Transverse colon (tissue), 3 donors: ENCODE measurements at regions not wholly inside any gene's neighbourhood (a gene's known extent, or its start where the extent isn't known, plus 50 kb on each side); places are given as distances from the start of the nearest gene placed in this dataset.

Experiments used
- CTCF ChIP-seq, 5 experiments: fragments of 200-600 bp in 3 of 5; fragments of 450-650 bp in 2 of 5; sonication (generic) in 3 of 5; IDR thresholded peaks; 1 replicate in 2 of 5; 2 replicates in 3 of 5; pipeline ENCODE4 v1.5.1; 2016 to 2017; ENCODE audit warnings: antibody characterized with exemption in 5 of 5, inconsistent platforms in 3 of 5, mild to moderate bottlenecking in 2 of 5, moderate library complexity in 1 of 5
- EP300 ChIP-seq: sonication (generic); formaldehyde crosslinking; IDR thresholded peaks from one replicate; pipeline ENCODE4 v1.6.1; 2017; ENCODE audit warnings: antibody characterized with exemption, low read depth
- POLR2A ChIP-seq: fragments of 450-650 bp; IDR thresholded peaks from one replicate; pipeline ENCODE4 v1.6.1; 2016; ENCODE audit warnings: antibody characterized with exemption, mild to moderate bottlenecking, moderate library complexity

GRCh38 chr12:25054076-25054782 is 105.3 kb upstream of the BCAT1 start:
- TF ChIP-seq CTCF (IDR thresholded peaks at IDR 0.05): no peak
- no peak for TF ChIP-seq POLR2A
- TF ChIP-seq EP300: no peak
